T-helper 1 cell treated with Interleukin-12 subunit alpha and Interleukin-12 subunit beta and Interleukin-4 antibody, amounts not matched to agents 30 ng/mL and 1 ng/mL, for 36 hours (primary cell): ENCODE measurements at regions not wholly inside any gene's neighbourhood (a gene's known extent, or its start where the extent isn't known, plus 50 kb on each side); places are given as distances from the start of the nearest gene placed in this dataset.

ENCODE experiments used
- intact Hi-C: fragments of 100-400 bp; cut with micrococcal nuclease; formaldehyde crosslinking; loops from one replicate; pipeline ENCODE4 v1.15.1; 2024

- intact Hi-C loops = no loop called here
Observed at GRCh38 chr21:40985370-40985769, 138.4 kb upstream of the DSCAM start.

GRCh38 chr21:40990366-40990765, 143.4 kb upstream of the DSCAM start:
- intact Hi-C loops = no loop called here

DNA sequence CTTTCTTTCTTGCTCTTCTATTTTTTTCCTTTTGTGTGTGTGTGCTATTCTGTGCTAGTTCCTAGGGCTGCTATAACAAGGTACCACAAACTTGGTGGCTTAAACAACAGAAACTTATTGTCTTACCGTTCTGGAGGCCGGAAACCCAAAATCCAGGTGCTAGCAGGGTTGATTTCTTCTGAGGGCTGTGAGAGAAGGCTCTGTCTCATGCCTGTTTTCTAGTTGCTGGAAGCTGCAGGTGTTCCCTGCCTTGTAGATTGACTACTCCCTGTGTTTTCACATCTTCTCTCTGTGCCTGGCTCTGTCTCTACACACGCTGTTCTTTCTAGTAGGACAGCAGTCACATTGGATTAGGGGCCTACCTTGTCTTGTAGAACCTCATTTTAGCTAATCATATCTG, 150.9 kb upstream of the DSCAM start:
- intact Hi-C loops = no loop called here

- intact Hi-C loops = no loop called here
Observed at GRCh38 chr21:41000838-41001237, 153.9 kb upstream of the DSCAM start.

DNA sequence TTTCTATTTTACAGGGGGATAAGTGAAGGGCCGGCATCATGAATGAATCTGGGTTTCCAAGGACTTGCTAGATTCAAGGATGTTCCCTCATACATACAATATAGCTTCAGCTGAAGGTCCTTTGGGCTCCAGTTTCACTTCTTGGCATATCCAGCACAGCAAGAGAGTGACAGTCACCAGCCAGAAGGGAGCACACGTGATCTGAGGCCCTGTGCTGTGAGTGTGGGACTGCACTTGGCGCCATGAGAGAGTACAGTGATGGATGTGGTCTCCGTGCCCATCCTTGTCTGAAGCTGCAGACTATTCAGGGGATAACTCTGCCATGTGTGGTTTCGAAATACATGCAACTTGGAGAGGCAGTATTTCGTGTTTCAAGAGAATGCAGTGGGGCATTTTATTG, 159.7 kb upstream of the DSCAM start:
- intact Hi-C loops = no loop called here

GRCh38 chr21:41008351-41008750, 159.6 kb upstream of the BACE2 start:
- intact Hi-C loops = no loop called here

- intact Hi-C loops = no loop called here
Observed at GRCh38 chr21:41008974-41009373, 159.0 kb upstream of the BACE2 start.

DNA sequence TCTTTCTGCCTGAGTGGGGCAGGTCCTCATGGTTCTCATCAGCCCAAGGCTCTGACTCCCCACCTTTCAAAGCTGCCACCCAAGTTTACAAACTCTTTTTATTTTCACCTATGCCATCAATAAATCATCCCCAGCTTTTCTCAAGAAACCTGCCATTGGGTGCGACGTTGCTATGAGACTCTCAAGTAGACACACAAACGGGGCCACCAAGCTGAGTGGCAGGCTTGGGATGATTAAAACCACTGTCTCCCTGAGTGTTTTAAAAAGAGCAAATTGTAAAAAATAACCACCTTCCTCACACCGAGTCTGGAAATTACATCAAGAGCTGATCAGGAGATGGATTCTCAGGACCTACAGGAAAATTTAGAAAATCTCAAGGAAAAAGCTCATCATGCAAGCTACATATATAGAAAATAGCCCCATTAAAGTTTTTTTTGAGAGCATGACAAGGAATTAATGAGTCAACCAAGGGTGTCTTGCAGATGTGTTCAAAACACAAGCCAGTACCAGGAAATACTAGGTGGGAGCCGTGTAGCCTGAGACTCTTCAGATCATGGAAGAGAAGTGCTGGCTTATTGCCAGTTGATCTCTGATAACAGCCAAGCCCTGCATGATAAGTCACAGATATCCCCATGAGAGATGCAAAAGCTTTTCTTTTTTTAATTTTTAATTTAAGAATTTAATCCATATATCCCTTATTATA, 158.4 kb upstream of the BACE2 start:
- intact Hi-C loops = no loop called here

DNA sequence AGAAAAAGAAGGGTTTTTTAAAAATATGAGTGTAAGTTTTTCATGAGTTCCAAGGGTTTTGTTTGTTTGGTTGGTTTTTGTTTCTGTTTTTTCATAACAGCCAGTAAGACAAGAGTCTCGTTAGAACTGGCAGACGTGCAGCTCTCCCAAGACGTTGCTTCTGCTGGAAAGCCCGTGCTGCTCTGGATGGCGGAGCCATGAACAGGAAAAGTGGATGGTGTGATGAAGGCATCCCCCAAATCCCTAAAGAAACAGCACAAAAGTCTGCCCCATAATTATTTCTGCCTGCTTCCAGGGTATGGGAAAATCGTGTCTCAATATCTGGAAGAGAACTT, 157.9 kb upstream of the BACE2 start:
- intact Hi-C loops = no loop called here

- intact Hi-C loops = no loop called here
Observed at GRCh38 chr21:41011098-41011731, 156.7 kb upstream of the BACE2 start.

- intact Hi-C loops = no loop called here
Observed at GRCh38 chr21:41011951-41012366, 156.0 kb upstream of the BACE2 start.

- intact Hi-C loops = no loop called here
Observed at GRCh38 chr21:41012425-41012824, 155.5 kb upstream of the BACE2 start.

DNA sequence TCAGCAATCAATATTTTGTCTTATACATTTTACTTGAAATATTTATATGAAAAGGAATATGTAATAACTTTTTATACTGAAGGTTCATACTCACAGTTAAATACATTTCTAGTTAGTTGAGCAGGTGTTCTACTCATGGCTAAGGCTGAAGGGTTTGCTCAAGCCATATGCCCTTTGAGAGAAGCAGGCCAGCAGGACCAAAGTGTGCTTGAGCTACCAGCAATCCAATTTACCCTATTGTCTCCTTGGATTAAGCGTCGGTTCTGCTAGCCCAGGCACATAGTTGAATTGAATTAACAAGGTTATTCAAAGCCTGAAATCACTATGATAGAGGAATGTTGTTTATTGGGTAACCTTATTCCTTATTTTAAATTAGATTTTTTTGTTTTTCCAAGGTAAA, 151.5 kb upstream of the BACE2 start:
- intact Hi-C loops = no loop called here

GRCh38 chr21:41018431-41018830, 149.5 kb upstream of the BACE2 start:
- intact Hi-C loops = no loop called here

DNA sequence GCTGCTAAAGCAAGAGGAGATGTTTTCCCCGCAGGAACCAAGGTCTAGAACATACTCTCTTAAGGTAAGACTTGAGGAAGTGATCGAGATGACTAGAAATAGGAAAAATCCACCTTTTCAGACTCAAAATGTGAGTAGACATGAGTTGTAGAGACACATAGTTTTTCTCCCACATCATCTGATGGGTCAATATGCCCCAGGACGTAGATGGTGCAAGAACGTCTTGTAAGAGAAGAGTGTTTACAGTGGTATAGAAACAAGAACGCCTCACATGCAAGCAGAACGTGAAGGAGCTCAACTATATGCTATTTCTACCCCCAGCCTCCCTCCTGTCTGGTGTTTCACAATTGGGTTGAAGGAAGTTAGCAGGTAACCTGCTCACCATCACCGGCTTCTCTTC, 144.0 kb upstream of the BACE2 start:
- intact Hi-C loops = no loop called here

- intact Hi-C loops = no loop called here
Observed at GRCh38 chr21:41024341-41024740, 143.6 kb upstream of the BACE2 start.

GRCh38 chr21:41024746-41025254, 143.2 kb upstream of the BACE2 start:
- intact Hi-C loops = no loop called here

- intact Hi-C loops = no loop called here
Observed at GRCh38 chr21:41029571-41029970, 138.4 kb upstream of the BACE2 start.

- intact Hi-C loops = no loop called here
Observed at GRCh38 chr21:41031701-41032220, 136.2 kb upstream of the BACE2 start.

- intact Hi-C loops = no loop called here
Observed at GRCh38 chr21:41032541-41032940, 135.4 kb upstream of the BACE2 start.

DNA sequence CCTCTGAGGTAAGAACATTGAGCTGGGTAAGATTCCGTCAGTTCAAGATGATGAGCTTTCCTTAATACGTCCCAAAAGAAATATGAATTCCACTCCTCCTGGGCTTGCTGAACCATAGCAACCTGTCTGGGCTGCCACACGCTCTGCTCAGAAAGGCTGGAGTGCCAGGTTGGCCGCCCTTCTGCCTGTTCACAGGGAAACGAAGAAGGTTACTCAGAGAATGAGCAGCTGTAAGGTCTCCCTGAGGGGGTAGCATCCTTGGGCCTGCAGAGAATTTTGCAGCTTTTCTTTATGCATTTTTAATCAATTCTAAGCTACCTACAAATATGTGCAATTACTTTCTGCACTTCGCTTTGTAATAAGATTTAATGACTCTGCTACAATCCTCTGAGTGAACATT, 130.7 kb upstream of the BACE2 start:
- intact Hi-C loops = no loop called here

- intact Hi-C loops = no loop called here
Observed at GRCh38 chr21:41037936-41038335, 130.0 kb upstream of the BACE2 start.

DNA sequence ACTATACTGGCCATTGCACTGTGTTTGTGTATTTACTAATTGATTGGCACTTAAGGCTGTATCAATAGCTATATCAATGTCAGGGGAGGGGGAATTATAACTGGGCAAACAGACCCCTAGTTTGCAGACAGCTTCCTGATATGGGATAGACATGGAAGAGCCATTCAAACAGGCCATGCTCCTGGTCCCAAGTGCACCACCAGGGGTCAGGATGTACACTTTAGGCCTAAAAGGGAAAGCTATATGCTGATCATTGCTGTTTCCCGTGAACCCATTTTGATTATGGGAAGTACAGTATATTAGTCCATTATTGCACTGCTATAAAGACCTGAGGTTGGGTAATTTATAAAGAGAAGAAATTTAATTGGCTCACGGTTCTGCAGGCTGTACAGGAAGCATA, 124.9 kb upstream of the BACE2 start:
- intact Hi-C loops = no loop called here
